ENCODE measurements at regions not wholly inside any gene's neighbourhood (a gene's known extent, or its start where the extent isn't known, plus 50 kb on each side); places are given as distances from the start of the nearest gene placed in this dataset.

DNA sequence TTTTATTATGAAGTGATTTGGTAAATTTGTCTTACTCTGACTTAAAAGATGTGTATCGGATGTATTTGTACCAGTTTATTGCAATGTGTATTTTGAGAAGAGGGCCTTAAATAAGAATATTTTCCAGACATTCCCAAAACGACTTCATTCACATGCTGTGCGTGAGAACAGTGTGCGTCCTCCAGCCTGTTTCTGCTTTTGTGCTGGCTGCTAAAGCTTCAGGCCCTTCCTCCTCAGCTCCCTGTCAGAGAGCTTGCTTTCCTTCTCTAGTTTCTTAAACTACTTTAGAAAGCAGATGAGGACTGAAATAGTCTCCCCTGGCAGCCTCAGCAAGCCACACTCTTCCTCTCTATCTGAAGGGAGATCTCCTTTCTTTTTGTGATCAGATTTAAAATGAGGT lies 157.8 kb downstream of the SAMD5 start:
- DNase-seq (ENCODE audit: low read depth): no peak
- H3K4me3 ChIP-seq (ENCODE audit: low read depth, low read length): no peak overlapping the region
- no peak for TF ChIP-seq CTCF (IDR thresholded peaks at IDR 0.05; ENCODE audit: low read depth, low read length, missing control alignments)

DNA sequence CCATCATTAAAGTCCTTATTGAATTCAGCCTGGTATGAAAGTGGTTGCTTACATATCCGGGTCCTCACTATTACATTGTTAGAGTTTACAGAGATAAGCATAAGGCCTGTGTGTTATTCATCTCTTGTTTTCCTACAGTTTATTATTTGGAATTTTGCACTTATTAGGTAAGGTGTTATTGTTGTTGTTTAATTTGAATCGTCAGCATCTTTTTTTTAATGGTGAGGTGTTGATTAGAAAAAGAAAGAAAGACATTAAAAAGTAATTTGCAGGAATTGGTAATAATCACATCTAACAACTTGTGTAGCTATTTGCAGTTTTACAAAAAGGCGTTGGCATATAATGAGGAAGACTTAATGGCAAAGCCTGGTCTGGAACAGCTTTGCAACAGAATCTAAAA lies 158.6 kb downstream of the SAMD5 start:
- H3K4me3 ChIP-seq (ENCODE audit: low read depth, low read length): no peak overlapping the region
- no peak for DNase-seq (ENCODE audit: low read depth)
- TF ChIP-seq CTCF (IDR thresholded peaks at IDR 0.05; ENCODE audit: low read depth, low read length, missing control alignments): no peak

DNA sequence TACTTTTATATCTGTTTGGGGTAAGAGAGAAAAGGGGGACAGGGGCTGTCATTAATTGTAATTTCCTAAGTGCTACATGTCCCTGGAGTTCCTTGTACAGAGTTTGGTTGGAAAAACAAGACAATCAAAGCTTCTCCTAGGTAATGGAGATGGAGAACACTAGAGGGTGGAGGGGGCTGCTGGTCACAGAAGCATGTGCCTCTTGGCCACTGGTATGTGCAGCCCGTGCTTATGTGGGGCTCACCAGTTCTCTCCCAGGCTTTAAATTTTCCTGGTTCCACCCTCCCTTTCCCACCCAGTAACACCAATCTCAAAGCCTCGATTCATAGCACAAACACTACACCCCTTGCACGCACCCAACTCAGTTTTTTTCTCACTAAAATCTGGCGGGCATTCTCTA lies 165.6 kb downstream of the SAMD5 start:
- H3K4me3 ChIP-seq (ENCODE audit: low read depth, low read length): no peak overlapping the region
- no peak for TF ChIP-seq CTCF (IDR thresholded peaks at IDR 0.05; ENCODE audit: low read depth, low read length, missing control alignments)
- no peak for DNase-seq (ENCODE audit: low read depth)

- no peak overlapping the region for H3K4me3 ChIP-seq (ENCODE audit: low read depth, low read length)
- TF ChIP-seq CTCF (IDR thresholded peaks at IDR 0.05; ENCODE audit: low read depth, low read length, missing control alignments): no peak
- DNase-seq (ENCODE audit: low read depth): no peak
These were observed 166.3 kb downstream of the SAMD5 start for GRCh38 chr6:147674794-147675193.

DNA sequence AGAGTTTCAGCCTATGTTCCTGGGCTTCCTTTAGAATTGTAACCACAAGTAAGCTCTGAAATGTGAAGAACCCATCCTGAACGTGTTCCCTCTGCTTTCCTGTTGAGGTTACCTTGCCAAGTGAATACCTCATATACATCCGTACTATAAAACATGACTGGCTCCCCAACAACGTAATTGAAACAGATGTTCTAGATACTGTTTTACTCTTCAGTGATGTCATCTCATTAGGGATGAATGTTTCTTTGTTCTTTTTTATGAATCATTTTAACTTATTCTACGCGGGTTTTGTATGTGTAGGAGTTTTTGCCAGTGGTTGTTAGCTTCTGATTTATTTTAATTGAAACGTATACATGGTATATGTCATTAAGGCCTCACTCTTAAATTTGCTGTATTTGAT lies 166.8 kb downstream of the SAMD5 start:
- no peak for DNase-seq (ENCODE audit: low read depth)
- H3K4me3 ChIP-seq (ENCODE audit: low read depth, low read length): no peak overlapping the region
- no peak for TF ChIP-seq CTCF (IDR thresholded peaks at IDR 0.05; ENCODE audit: low read depth, low read length, missing control alignments)

DNA sequence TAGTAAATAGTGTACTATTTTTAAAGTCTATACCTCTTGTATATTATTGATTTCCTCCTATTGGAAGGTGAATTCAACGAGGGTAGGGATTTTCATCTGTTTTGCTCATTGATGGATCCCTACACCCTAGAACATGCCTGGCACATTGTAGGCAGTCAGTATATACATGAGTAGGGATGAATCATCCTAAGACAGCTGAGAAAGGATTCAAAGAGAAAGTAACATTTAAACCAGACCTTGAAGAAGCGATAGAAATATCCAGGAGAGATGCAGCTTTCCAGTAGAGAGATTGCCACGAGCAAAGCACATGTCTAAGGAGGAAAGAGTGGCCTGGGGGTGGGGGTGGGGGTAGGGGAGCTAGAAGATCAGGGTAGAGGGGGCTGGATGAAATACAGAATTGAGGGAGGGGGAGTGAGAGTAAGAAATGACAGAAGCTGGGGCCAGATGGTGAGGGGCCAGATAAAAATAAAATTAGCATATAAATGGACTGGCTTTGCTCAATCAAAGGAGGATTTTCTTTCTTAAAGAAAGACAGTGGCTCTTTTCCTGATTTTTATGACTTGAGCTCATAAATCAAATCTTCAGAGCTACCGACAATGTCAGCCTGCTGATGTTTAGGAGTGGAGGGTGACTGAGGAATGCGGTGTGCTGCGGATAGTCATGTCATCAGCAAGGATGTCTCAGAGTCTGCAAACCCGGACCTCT lies 168.2 kb downstream of the SAMD5 start:
- no peak for TF ChIP-seq CTCF (IDR thresholded peaks at IDR 0.05; ENCODE audit: low read depth, low read length, missing control alignments)
- no peak for DNase-seq (ENCODE audit: low read depth)
- H3K4me3 ChIP-seq (ENCODE audit: low read depth, low read length): no peak overlapping the region

DNA sequence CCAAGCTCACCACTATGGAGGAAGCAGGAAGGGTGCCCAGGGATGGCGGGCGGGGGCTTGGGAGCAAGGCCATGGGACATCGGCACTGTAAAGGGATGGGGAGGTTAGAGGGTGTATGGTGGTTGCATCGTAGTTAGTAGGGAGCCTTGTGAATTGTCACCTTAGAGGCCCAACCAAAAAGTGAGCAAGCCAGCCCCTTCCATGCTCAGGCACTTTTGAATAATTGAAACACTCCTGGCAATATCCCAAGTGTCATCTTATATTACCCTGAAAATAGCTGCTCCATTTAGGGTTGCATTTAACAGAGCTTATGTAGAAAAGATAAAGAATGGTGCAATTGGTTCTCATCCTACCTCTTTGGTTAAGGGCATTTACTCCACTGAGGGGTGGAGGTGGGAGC lies 169.2 kb downstream of the SAMD5 start:
- DNase-seq (ENCODE audit: low read depth): no peak
- no peak overlapping the region for H3K4me3 ChIP-seq (ENCODE audit: low read depth, low read length)
- no peak for TF ChIP-seq CTCF (IDR thresholded peaks at IDR 0.05; ENCODE audit: low read depth, low read length, missing control alignments)

Measured in GM12864 (cell line).